ENCODE measurements at regions not wholly inside any gene's neighbourhood (a gene's known extent, or its start where the extent isn't known, plus 50 kb on each side); places are given as distances from the start of the nearest gene placed in this dataset.
A peak's percentile ranks its signal among the peaks of the same experiment; 100 is the strongest.

GRCh38 chr11:70891844-70892380 lies 360.5 kb downstream of the SHANK2 start:
- ATAC-seq (ENCODE audit: low read depth) (no peak), DNase-seq (ENCODE audit: low spot score) (peak; percentile 33)
- no peaks in the 10 kb centered on the region for H3K36me3 ChIP-seq (ENCODE audit: low read depth)
- no peaks in the 10 kb centered on the region for H3K4me1 ChIP-seq (ENCODE audit: insufficient read depth, poor library complexity, severe bottlenecking)
- no peak overlapping the region for H3K27ac ChIP-seq (ENCODE audit: poor library complexity, severe bottlenecking)
- H3K27me3 ChIP-seq (ENCODE audit: insufficient read depth, poor library complexity, severe bottlenecking): no peaks in the 10 kb centered on the region
- H3K9me3 ChIP-seq (ENCODE audit: severe bottlenecking): no peaks in the 10 kb centered on the region
- no peak overlapping the region for H3K4me3 ChIP-seq (ENCODE audit: severe bottlenecking)
- no peak for TF ChIP-seq CTCF (IDR thresholded peaks at IDR 0.05; ENCODE audit: poor library complexity, severe bottlenecking)

DNA sequence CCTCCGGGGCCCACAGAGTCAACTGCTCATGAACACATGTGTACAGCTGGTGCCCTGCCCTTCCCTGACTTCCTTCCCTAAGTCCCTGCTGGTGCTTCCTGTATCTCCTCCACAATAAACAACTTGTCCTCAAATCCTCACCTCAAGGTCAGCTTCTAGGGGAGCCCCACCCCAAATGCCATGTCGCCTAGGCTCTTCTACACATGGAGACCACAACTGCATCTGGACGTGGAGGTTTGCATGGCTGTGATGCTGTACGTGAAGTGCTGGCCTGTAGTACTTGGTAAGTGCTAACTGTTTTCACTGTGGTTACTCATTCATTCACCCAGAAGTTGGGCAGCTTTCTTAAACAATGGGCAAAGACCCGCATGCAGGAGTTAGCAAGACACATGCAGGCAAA lies 359.5 kb downstream of the SHANK2 start:
- no peaks in the 10 kb centered on the region for H3K27me3 ChIP-seq (ENCODE audit: insufficient read depth, poor library complexity, severe bottlenecking)
- H3K9me3 ChIP-seq (ENCODE audit: severe bottlenecking): no peaks in the 10 kb centered on the region
- TF ChIP-seq CTCF (IDR thresholded peaks at IDR 0.05; ENCODE audit: poor library complexity, severe bottlenecking): no peak
- H3K27ac ChIP-seq (ENCODE audit: poor library complexity, severe bottlenecking): no peak overlapping the region
- no peaks in the 10 kb centered on the region for H3K4me1 ChIP-seq (ENCODE audit: insufficient read depth, poor library complexity, severe bottlenecking)
- H3K36me3 ChIP-seq (ENCODE audit: low read depth): no peaks in the 10 kb centered on the region
- H3K4me3 ChIP-seq (ENCODE audit: severe bottlenecking): no peak overlapping the region
- ATAC-seq (ENCODE audit: low read depth): no peak
- DNase-seq (ENCODE audit: low spot score): peak; percentile 19

GRCh38 chr11:70894566-70895365 lies 357.6 kb downstream of the SHANK2 start:
- Histone ChIP-seq H3K27ac (ENCODE audit: poor library complexity, severe bottlenecking) (no peak overlapping the region), H3K4me1 (ENCODE audit: insufficient read depth, poor library complexity, severe bottlenecking) (no peaks in the 10 kb centered on the region), H3K36me3 (ENCODE audit: low read depth) (no peaks in the 10 kb centered on the region), H3K27me3 (ENCODE audit: insufficient read depth, poor library complexity, severe bottlenecking) (no peaks in the 10 kb centered on the region), H3K9me3 (ENCODE audit: severe bottlenecking) (no peaks in the 10 kb centered on the region), H3K4me3 (ENCODE audit: severe bottlenecking) (no peak overlapping the region)
- TF ChIP-seq CTCF (IDR thresholded peaks at IDR 0.05; ENCODE audit: poor library complexity, severe bottlenecking): no peak
- DNase-seq (ENCODE audit: low spot score) (peak; percentile 41), ATAC-seq (ENCODE audit: low read depth) (no peak)

DNA sequence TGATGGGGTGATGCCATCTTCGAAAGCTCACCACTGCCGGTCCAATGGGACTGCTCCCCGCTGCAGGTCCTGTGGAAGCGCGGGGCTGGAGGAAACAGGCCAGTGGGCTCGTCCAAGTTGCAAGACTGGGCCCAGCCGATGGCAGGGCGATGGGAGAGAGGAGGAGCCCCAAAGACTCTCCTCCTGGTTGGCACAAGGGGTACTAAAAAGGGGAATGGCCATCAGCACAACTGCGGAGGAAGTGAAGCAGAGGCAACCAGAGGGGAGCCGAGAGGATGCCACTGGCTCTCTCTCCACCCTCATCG lies 357.1 kb downstream of the SHANK2 start:
- H3K9me3 ChIP-seq (ENCODE audit: severe bottlenecking): no peaks in the 10 kb centered on the region
- no peak for TF ChIP-seq CTCF (IDR thresholded peaks at IDR 0.05; ENCODE audit: poor library complexity, severe bottlenecking)
- ATAC-seq (ENCODE audit: low read depth): no peak

GRCh38 chr11:70897429-70897828 lies 354.9 kb downstream of the SHANK2 start:
- ATAC-seq (ENCODE audit: low read depth) (no peak), DNase-seq (ENCODE audit: low spot score) (no peak)
- Histone ChIP-seq H3K4me1 (ENCODE audit: insufficient read depth, poor library complexity, severe bottlenecking) (no peaks in the 10 kb centered on the region), H3K4me3 (ENCODE audit: severe bottlenecking) (no peak overlapping the region), H3K36me3 (ENCODE audit: low read depth) (no peaks in the 10 kb centered on the region), H3K27ac (ENCODE audit: poor library complexity, severe bottlenecking) (no peak overlapping the region), H3K27me3 (ENCODE audit: insufficient read depth, poor library complexity, severe bottlenecking) (no peaks in the 10 kb centered on the region), H3K9me3 (ENCODE audit: severe bottlenecking) (no peaks in the 10 kb centered on the region)
- TF ChIP-seq CTCF (IDR thresholded peaks at IDR 0.05; ENCODE audit: poor library complexity, severe bottlenecking): no peak

More for the DNA sequence above, 357.1 kb downstream of the SHANK2 start:
- Histone ChIP-seq H3K27ac (ENCODE audit: poor library complexity, severe bottlenecking) (no peak overlapping the region), H3K36me3 (ENCODE audit: low read depth) (no peaks in the 10 kb centered on the region), H3K4me1 (ENCODE audit: insufficient read depth, poor library complexity, severe bottlenecking) (no peaks in the 10 kb centered on the region), H3K27me3 (ENCODE audit: insufficient read depth, poor library complexity, severe bottlenecking) (no peaks in the 10 kb centered on the region), H3K4me3 (ENCODE audit: severe bottlenecking) (no peak overlapping the region)
- DNase-seq (ENCODE audit: low spot score): no peak

Measured in RWPE2 (cell line).